NCI-H2227 (cell line): ENCODE measurements at regions not wholly inside any gene's neighbourhood (a gene's known extent, or its start where the extent isn't known, plus 50 kb on each side); places are given as distances from the start of the nearest gene placed in this dataset.
"Not testable (repeated sequence)": the region's sequence is repeated elsewhere in the genome, so short reads cannot be mapped to it uniquely, and the experiment has no call there.

Experiments
- DNase-seq: peaks from one replicate; lab custom pipeline; 2025; ENCODE audit not compliant: unreplicated experiment; lab: John Stamatoyannopoulos, UW

- not testable (repeated sequence) for DNase-seq
Observed at GRCh38 chr12:29029484-29029883, 119.6 kb upstream of the FAR2 start.

- DNase-seq: no peak
Observed at GRCh38 chr12:29030006-29030405, 119.1 kb upstream of the FAR2 start.

- no peak for DNase-seq
Observed at GRCh38 chr12:29032446-29032845, 116.6 kb upstream of the FAR2 start.

GRCh38 chr12:29033519-29033918 is 115.6 kb upstream of the FAR2 start:
- DNase-seq: no peak

GRCh38 chr12:29035112-29035511 is 114.0 kb upstream of the FAR2 start:
- DNase-seq: no peak

- DNase-seq: no peak
Observed at GRCh38 chr12:29039013-29039412, 110.1 kb upstream of the FAR2 start.

GRCh38 chr12:29041621-29042020 is 107.5 kb upstream of the FAR2 start:
- no peak for DNase-seq

GRCh38 chr12:29043069-29043468 is 106.0 kb upstream of the FAR2 start:
- no peak for DNase-seq

GRCh38 chr12:29044799-29045198 is 104.3 kb upstream of the FAR2 start:
- DNase-seq: no peak

- no peak for DNase-seq
Observed at GRCh38 chr12:29048787-29049186, 100.3 kb upstream of the FAR2 start.

GRCh38 chr12:29050503-29050902 is 98.6 kb upstream of the FAR2 start:
- no peak for DNase-seq

GRCh38 chr12:29051221-29051620 is 97.9 kb upstream of the FAR2 start:
- no peak for DNase-seq

GRCh38 chr12:29053567-29053966 is 95.5 kb upstream of the FAR2 start:
- no peak for DNase-seq

GRCh38 chr12:29054858-29055663 is 94.0 kb upstream of the FAR2 start:
- no peak for DNase-seq

GRCh38 chr12:29066011-29066588 is 83.0 kb upstream of the FAR2 start:
- DNase-seq: no peak

- DNase-seq: no peak
Observed at GRCh38 chr12:29067430-29067829, 81.6 kb upstream of the FAR2 start.

- no peak for DNase-seq
Observed at GRCh38 chr12:29070309-29070708, 78.8 kb upstream of the FAR2 start.

GRCh38 chr12:29071099-29071498 is 78.0 kb upstream of the FAR2 start:
- DNase-seq: no peak

- DNase-seq: no peak
Observed at GRCh38 chr12:29072631-29073030, 76.4 kb upstream of the FAR2 start.

GRCh38 chr12:29073631-29074239 is 75.3 kb upstream of the FAR2 start:
- peak; percentile 27 for DNase-seq

GRCh38 chr12:29081101-29081500 is 68.0 kb upstream of the FAR2 start:
- no peak for DNase-seq

- DNase-seq: no peak
Observed at GRCh38 chr12:29082522-29082921, 66.6 kb upstream of the FAR2 start.
